GM18511 (cell line): ENCODE measurements at regions not wholly inside any gene's neighbourhood (a gene's known extent, or its start where the extent isn't known, plus 50 kb on each side); places are given as distances from the start of the nearest gene placed in this dataset.

Experiments
- ATAC-seq: cut with Tn5 transposase; IDR thresholded peaks from one replicate; pipeline ENCODE4 v1.9.1; 2021; ENCODE audit warnings: mild to moderate bottlenecking, moderate library complexity; ENCODE audit not compliant: unreplicated experiment

DNA sequence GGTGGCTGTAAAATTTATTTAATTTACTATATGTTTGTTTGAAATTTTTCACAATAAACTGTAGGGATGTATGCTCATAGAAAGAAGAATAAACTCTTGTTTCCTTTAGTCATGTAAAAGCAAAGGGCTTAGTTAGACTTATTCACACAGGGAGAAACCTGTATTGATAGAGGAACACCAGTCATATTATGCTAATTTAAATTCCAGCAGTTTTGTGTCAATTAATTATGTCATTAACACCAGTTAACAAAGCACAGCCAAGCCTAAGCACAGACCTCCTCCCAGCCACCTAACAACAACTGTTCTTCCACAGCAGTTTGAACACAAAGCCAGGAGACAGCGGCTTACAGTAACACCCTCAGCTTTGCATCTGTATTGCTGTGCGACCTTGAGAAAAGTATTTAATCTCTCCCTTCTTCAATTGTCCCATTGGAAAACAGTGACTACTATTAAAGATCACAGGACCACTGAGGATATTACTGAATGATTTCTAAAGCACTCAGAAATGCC, 260.8 kb upstream of the RRP15 start:
- no peak for ATAC-seq

DNA sequence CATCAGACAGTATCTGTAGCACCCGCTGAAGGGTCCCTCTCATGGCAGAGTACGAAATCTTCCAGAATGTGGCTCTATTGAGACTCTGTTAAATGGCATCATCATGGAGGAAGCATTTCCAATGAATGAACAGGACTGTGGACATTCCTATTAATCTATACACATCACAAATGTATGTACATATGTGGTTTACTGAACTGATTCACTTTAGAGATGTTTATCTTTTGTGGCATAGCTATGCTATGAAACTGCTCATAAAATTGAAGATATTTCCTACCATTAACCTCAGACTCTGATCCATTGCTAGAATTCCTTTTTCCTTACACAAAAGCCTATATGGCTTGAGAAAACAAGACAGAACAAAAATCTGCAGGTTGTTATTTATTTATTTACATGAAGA, 259.6 kb upstream of the RRP15 start:
- no peak for ATAC-seq

DNA sequence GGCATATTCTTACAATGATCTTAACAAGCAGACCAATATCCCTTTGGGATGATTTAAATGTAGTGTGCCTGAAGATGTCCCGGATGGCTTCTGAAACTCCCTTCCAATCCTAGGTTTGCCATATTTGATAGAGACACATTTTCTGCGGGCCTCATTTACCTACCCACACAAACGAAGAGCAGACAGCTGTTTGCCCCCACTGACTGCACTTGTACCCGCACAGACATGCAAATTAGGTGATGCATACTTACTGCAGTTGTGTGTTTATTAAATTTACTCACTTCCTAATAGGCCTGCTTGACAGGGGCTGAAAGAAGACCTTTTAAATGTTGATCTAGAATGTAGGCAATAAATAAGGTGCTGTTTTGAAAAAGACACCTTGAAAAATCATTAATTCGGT, 257.9 kb upstream of the RRP15 start:
- ATAC-seq = no peak

DNA sequence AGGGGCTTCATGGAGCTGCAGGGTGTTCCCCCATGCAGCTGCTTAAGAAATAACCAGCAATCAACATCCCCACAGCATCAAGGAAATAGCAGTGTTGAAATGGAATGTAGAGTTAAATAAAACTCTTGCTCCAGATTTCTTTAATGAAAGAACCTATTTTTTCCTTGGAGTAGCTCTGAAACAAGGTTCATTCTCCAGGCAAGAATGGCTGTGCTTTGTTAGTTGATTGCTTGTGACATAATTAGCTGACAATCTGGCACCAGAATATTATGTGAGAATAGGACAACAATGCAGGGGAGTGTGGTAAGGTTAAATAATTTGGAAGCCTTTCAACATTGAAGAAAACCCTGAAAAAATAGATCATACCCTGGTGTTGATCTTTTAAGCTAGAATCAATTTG, 254.2 kb upstream of the RRP15 start:
- ATAC-seq = no peak

DNA sequence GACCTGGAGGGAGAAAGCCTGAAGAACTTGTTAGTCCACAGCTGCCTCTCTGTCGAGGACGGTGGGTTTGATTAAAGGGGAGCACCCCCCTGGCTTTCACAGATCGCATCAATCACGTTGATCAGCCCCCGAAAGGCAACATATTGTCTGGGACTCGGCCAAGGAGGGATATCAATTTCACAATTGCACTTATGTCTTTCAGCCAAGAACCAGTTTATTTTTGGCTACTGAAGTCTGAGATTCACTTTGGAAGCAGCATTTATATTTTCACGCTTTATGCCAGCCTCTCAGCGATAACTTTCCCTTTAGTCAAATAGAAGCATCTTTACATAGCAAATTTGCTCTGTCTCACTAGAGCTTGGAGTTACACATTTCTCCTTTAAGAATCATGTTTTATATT, 253.2 kb upstream of the RRP15 start:
- ATAC-seq = no peak

DNA sequence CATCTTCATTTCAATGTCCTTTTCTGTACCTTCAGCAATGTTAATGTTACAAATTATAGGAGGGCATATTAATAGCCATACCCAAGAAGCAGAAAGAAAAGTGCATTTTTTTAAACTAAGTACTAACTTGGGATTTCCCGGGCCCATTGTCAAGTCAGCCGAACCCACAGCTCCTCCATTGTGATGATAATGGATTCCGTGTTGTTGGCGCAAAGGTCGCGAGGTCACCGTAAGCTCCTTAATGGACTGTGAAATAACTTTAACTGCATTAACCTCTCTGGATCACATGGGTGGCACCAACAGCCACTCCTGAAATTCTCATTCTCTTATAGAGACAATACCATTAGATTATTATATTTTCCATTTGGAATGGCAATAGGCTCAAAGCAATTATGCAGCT, 250.6 kb upstream of the RRP15 start:
- ATAC-seq = no peak

DNA sequence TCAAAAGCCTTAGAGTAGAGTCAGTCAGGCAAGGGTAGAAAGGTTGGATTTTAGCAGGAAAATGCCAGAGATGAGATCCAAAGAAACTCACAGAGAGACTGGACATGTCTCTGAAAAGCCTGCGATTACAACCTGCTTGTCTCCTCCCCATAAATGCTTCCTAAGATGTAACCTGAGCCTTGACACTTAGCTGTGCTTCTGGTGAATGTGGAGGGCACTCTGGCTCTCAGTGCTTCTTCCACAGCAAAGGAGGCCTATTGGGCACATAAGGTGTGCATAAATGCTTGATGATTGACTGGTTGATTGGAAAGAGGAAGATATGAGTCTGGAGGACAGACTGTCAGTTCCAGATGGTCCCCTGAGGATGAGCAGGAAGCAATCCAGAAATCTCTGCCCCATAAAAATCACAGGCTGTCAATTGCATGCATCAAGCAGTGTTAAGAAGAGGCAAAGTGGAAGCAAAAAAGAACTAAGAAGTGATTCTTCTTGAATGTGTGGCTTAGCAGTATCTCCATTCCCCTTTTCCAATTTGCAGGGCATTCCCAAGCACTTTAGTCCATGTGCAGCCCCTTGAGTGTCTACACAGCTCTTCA, 236.2 kb upstream of the RRP15 start:
- ATAC-seq = no peak

DNA sequence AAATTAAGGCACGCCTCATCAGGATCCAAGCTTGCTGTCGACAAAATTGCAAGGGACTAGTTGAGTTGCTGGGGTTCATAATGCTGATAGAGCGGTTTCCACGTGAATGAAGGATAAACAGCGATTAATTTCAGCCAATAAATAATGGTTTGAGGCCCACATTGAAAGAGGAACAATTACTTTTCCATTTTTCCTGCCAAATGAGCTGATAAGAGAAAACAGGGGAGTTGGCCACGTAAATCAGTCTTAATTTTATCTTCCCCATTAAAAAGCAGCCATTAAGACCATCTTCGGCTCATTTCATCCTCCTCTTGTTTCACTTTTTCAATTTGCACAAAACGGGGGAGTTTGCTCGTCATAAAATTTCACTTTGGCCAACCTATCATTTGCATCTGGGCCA, 235.5 kb upstream of the RRP15 start:
- ATAC-seq = no peak

DNA sequence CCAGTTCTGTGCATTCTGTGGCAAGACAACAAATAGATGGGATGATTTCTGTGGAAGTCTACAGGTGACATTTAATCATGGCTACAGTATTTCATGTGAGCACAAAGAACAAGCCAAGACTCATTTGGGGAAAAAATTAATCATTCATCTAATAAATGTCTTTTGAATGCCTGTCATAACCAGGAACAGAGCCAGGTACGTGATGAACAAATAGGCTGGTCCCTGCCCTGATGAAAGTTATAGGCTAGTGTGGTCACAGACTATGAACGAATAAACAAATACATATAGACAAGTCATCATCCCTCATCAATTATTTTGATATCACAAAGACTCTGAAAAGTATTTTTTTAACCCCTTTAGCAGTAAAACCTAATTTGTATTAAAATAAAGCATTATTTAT, 226.4 kb upstream of the RRP15 start:
- no peak for ATAC-seq

DNA sequence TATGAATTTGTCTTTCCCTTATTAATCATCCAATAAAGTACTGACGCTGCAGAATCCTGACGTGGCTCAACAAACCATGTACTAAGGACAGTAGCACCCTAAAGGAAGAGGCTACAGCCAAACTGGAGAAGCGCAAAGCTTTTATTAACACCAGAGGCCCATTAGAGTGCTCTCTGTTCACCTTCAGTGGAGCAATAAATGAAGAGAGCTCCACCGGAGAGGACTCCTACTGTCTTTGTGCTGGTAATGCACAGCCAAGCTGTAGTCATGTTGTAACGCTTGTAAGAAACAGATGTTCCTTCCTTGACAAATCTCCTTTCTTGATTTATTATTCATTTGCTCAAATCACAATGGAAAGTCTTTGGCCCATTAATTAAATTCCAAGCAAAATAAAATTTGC, 220.7 kb upstream of the RRP15 start:
- ATAC-seq = no peak

DNA sequence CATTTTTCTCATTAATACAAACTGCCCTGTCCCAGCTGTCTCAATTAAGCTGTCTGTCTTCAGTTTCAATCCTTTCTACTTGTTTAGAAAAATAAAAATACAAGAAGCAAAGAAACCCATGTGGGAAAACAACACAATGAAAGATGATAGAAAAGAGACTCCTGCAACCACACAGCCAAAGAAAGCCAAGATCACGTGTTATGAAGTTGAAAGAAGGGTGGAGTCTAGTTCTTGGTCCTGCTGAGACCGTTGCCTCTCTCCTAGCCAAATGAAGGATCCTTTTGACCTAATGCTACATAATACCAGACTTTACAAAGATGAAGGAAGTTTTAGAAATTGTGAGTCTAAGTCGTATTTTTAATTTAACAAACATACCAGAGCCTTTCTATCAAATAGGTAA, 218.8 kb upstream of the RRP15 start:
- ATAC-seq = no peak

DNA sequence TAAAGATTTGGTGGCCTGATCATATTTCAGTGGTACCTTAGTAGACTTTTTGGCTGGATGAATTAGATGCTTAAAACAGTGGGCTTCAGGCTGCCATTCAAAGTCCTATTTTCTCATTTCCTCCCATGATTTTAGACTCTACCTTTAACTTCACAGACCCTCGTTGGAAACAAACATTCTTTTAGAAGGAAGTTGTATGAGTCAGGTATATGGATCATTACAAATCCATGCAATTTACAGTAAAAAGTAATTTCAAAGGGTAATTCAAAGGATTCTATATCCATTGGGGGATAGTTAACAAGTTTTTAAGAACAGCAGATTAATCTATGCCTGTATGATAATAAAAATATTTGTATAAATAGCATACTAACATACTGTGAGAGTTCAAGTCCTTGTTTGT, 216.9 kb upstream of the RRP15 start:
- no peak for ATAC-seq

DNA sequence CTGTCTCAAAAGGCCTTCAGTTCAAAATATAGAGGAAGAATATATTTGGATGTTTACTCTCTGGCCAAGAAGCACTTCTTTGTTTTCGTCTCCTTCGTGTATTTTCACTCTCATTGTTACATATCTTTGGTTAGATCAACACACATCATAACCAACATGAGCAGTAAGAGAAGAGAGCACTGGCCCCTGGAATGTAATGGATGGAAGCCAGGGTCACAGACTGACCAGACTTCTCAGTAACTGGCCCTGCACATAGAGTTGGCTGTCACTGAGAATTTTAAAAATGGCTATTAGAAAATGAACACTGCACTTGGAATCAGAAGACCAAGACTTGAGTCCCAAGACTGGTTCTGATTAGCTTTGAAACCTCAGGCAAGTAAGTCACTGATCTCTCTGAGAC, 215.9 kb upstream of the RRP15 start:
- ATAC-seq = no peak

DNA sequence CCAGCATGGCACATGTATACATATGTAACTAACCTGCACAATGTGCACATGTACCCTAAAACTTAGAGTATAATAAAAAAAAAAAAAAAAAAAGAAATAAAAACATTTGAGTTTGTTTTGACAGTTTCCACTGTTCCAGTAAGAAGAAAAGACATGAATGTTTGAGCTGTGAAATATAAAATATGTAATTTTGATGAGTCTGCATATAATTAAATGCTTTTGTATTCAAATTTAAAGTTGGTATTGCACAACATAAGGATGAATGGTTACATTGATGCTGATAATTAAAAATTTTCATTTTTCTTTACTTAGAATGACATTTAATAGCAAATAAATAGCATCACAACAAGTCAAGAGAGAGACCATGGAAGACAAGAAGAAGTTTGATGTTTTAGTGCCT, 212.0 kb upstream of the RRP15 start:
- no peak for ATAC-seq

DNA sequence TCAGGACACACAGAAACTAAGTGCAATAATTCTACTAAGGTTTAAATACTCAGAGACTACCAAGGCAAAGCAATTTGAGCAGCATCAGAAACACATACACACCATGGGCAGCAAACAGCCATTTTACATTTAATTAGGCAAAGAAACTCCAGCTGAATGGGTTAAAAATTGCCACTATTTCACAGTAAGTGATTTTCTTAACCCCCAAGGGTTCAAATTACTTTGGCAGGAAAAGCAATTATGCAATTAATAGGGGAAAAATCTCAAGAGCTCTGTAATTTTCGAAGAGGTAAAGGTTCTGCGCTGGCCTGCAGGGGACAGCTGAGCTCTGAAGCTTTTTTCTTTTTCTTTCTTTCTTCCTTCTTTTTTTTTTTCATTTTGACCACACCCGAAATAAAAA, 206.2 kb upstream of the RRP15 start:
- ATAC-seq = no peak

DNA sequence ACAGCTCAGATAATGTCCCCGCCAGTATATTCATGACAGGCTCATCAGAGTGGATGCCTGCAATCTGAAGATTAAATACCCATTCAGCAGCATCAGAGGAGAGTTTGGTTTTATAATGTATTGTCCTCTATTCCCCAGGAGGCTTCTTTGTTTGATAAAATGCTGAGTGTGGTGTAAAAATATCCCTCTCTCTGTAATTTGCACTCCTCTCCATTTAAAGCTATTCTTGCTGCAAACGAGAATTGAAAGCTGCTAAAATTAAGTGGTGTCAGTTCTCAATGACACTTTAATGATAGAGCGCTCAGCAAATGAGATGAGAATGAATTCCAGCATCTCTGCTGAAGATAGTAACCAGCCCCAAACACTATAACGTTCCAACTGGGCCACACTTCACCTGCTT, 205.7 kb upstream of the RRP15 start:
- no peak for ATAC-seq

DNA sequence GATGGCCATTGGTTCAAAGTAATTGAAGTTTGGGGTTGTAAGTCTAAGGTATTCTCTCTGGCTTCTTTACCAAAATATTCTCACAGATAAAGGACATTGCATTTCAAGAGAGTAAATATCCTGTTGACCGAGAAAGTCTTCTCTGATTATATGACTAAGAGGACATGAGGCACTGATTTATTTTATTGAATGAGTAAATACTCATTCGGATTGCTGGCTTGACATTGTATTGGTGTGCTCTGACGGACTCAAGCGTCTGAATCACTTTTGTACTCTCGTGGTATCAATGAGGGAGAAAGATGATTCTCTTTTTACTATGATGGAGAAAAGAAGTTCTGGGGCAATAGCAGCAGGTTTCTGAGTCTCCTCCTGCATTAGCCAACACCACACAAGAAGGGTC, 205.3 kb upstream of the RRP15 start:
- ATAC-seq = no peak

DNA sequence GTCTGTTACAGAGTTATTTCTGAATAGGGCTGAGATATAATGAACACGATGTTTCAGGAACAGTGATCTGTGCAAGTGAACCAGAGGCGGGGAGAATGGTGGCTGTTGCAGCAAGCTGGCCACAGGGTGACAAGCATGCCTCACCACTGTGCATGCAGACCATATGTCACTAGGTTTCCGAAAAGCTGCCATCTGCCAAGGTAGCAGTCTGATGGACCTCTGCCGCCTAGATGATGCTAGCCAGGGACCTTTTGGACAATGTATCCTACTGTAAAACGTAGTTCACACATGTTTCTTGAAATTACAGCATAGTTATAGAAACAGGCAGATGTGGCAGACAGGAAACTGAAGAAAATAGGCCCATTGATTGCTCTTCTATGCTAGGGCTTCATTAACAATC, 204.2 kb upstream of the RRP15 start:
- ATAC-seq = no peak

DNA sequence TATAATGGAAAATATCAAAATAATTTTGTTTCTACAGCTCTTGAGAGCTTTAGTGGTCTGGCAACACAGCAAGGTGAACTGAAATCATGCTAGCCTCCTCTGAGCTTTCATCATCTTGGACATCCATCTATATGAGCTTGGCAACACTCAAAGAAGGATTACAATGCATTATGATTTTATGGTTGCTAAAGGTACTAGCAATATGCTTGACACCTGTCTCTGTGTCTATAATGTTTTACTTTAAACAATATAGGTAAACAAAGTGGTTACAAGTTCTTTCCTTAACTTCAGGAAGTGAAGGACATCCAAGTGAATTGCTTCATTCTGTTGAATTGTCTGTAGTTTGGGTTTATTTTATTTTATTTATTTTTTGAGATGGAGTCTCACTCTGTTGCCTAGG, 203.7 kb upstream of the RRP15 start:
- ATAC-seq = no peak

DNA sequence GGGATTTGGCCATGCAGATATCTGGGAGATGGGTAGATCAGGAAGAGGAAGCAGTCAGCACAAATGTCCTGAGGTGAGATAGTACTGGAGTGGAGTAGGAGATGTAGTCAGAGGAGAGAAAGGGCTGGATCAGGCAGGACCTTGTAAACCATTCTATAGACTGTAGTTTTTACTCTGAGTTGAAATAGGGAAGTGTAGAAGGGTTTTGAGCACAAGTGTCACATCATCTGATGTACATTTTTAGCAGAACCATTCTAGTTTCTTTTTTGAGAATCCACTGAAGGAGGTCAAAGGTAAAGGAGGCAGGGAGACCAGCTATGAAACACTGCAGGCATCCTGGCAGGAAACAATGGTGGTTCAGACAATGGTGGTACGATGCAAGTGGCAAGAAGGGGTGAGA, 194.6 kb upstream of the RRP15 start:
- no peak for ATAC-seq

DNA sequence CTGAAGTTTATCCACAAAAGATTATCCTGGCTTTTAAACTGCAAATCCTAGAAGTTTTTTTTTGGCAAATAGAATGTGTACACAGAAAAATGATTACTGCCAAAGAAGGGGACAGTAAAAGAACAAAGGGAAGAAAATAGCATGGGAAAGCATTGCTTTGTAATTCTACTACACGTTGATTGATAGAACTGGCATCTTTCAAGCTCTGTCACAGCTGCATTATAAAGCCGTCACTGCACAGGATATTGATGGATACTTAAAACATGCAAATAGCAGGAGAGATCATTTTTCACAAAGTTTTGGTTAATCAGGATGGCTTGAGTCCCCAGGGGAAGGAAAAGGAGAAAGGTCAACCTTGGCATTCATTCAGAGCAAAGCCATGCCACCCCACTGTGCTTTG, 183.7 kb upstream of the RRP15 start:
- no peak for ATAC-seq

DNA sequence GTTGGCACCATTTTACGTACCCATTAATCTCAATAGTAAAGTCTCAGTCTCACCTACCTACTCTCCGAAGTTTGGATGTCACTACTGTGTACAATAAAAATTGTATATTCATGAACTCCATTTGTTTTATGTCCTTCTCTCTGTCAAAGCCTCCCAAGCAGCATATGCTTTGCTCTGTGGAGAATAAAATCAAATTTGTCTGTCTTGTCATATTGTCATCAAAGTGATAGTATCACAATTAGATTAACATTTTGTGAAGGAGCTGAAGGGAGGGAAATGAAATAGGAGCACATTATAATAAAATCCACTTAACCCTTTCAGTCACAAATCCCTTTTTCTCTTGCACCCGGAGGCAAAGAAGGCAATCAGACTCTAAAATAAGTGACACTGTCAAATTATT, 177.1 kb upstream of the RRP15 start:
- no peak for ATAC-seq

DNA sequence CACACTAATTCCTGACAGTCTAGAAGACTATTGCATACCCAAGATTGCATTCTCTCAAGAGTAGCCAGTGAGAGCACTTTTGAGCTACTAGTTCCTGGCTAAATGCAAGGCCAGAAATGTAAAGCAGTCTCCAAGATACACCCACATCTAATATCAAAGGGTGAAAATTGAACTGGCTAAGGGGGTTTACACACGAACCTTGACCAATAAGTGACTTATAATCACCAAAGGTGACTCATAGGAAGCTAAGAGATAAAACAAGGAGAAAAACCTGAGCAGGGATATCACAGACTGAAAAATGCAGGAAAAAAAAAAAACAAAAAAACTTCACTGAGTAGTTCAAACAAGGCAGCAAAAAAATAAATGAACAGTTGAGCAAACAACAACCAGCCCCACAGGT, 172.2 kb upstream of the RRP15 start:
- no peak for ATAC-seq

DNA sequence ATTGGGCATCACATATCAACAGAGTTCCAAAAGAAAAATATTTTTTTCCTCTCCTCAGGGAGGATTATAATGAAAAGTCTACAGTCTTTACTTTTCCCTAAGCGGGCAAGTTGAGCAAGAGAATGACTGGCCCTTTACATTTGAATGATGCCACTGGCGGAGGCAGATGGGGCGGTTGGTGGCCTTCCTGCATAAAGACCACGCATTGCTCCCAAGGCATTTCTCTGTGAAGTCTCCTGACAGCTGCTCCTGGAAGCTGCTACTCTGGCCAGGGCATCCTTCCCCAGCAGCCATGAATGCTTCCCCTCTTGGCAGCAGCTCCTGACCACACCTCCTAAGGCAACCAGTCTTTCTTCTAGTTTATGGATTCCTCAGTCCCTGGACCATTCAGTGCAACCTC, 161.1 kb upstream of the RRP15 start:
- no peak for ATAC-seq
